AG20443 (cell line): ENCODE measurements at regions not wholly inside any gene's neighbourhood (a gene's known extent, or its start where the extent isn't known, plus 50 kb on each side); places are given as distances from the start of the nearest gene placed in this dataset.

Source experiments
- DNase-seq: peaks from one replicate; pipeline ENCODE4 v3.0.0; 2012; ENCODE audit warnings: low spot score, mixed read lengths

- DNase-seq, result no peak
Measured at GRCh38 chr16:64654178-64654577, 467.7 kb downstream of the CDH11 start.

- no peak for DNase-seq
Measured at GRCh38 chr16:64648282-64648681, 473.6 kb downstream of the CDH11 start.

GRCh38 chr16:64641343-64641742 lies 480.5 kb downstream of the CDH11 start:
- DNase-seq, result no peak

GRCh38 chr16:64638766-64639165 lies 483.1 kb downstream of the CDH11 start:
- DNase-seq, result no peak

- DNase-seq, result no peak
Measured at GRCh38 chr16:64629622-64630021, 492.2 kb downstream of the CDH11 start.

GRCh38 chr16:64627781-64628180 lies 494.1 kb downstream of the CDH11 start:
- no peak for DNase-seq

GRCh38 chr16:64627288-64627687 lies 494.6 kb downstream of the CDH11 start:
- DNase-seq, result no peak

- DNase-seq, result no peak
Measured at GRCh38 chr16:64626776-64627175, 495.1 kb downstream of the CDH11 start.

GRCh38 chr16:64621616-64622015 lies 500.2 kb downstream of the CDH11 start:
- DNase-seq, result no peak

GRCh38 chr16:64617836-64618476 lies 503.9 kb downstream of the CDH11 start:
- no peak for DNase-seq

- DNase-seq, result no peak
Measured at GRCh38 chr16:64615630-64616280, 506.1 kb downstream of the CDH11 start.

- DNase-seq, result no peak
Measured at GRCh38 chr16:64596196-64596595, 525.7 kb downstream of the CDH11 start.

GRCh38 chr16:64590513-64590912 lies 531.4 kb downstream of the CDH11 start:
- peak; percentile 10 for DNase-seq

GRCh38 chr16:64589836-64590235 lies 532.0 kb downstream of the CDH11 start:
- DNase-seq, result peak; percentile 45

GRCh38 chr16:64586781-64587180 lies 535.1 kb downstream of the CDH11 start:
- no peak for DNase-seq

GRCh38 chr16:64585367-64585766 lies 536.5 kb downstream of the CDH11 start:
- no peak for DNase-seq

- no peak for DNase-seq
Measured at GRCh38 chr16:64580558-64580957, 541.3 kb downstream of the CDH11 start.

- no peak for DNase-seq
Measured at GRCh38 chr16:64579712-64580111, 542.2 kb downstream of the CDH11 start.

GRCh38 chr16:64545768-64546167 lies 576.1 kb downstream of the CDH11 start:
- DNase-seq, result no peak

GRCh38 chr16:64544859-64545258 lies 577.0 kb downstream of the CDH11 start:
- no peak for DNase-seq

GRCh38 chr16:64543441-64543840 lies 578.4 kb downstream of the CDH11 start:
- DNase-seq, result peak; percentile 9

- DNase-seq, result no peak
Measured at GRCh38 chr16:64543031-64543430, 578.8 kb downstream of the CDH11 start.

- DNase-seq, result no peak
Measured at GRCh38 chr16:64542152-64542551, 579.7 kb downstream of the CDH11 start.

GRCh38 chr16:64541621-64542020 lies 580.2 kb downstream of the CDH11 start:
- DNase-seq, result no peak
